Uterus (tissue), 2 donors: ENCODE measurements at regions not wholly inside any gene's neighbourhood (a gene's known extent, or its start where the extent isn't known, plus 50 kb on each side); places are given as distances from the start of the nearest gene placed in this dataset.

Experiments used
- POLR2A ChIP-seq, 2 donors: fragments of 450-650 bp; IDR thresholded peaks; one replicate each; pipeline ENCODE4 v1.6.1; 2016; ENCODE audit warnings: antibody characterized with exemption in 2 of 2, mild to moderate bottlenecking in 1 of 2, moderate library complexity in 1 of 2
- TF ChIP-seq, protein P1 (sequence below), 4 experiments: fragments of 200-600 bp in 2 of 4; fragments of 450-650 bp in 2 of 4; sonication (generic) in 2 of 4; IDR thresholded peaks; one replicate each; pipeline ENCODE4 v1.5.1; 2016 to 2019; ENCODE audit warnings: antibody characterized with exemption in 4 of 4, mild to moderate bottlenecking in 2 of 4, moderate library complexity in 1 of 4

DNA sequence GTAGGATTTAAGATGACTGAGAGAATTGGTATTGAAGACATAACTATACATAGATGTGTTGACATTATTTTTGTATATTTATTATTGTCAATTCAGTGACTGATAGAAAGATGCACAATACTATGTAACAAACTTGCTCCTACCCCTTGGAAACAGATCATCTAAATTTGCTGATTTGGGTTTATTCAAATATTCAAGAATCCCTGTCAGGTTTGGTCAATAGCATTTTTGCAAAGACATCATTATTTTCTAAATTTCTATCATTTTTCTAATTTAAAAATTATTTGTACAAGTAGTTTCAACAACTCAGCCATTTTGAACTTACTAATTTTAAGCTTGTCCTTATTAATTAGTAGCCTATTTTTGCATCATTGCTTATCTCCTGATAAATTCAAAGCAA is 1463.4 kb downstream of the SI start:
- TF ChIP-seq, protein P1, sequence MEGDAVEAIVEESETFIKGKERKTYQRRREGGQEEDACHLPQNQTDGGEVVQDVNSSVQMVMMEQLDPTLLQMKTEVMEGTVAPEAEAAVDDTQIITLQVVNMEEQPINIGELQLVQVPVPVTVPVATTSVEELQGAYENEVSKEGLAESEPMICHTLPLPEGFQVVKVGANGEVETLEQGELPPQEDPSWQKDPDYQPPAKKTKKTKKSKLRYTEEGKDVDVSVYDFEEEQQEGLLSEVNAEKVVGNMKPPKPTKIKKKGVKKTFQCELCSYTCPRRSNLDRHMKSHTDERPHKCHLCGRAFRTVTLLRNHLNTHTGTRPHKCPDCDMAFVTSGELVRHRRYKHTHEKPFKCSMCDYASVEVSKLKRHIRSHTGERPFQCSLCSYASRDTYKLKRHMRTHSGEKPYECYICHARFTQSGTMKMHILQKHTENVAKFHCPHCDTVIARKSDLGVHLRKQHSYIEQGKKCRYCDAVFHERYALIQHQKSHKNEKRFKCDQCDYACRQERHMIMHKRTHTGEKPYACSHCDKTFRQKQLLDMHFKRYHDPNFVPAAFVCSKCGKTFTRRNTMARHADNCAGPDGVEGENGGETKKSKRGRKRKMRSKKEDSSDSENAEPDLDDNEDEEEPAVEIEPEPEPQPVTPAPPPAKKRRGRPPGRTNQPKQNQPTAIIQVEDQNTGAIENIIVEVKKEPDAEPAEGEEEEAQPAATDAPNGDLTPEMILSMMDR (IDR thresholded peaks at IDR 0.05) = no peak
- TF ChIP-seq POLR2A (IDR thresholded peaks at IDR 0.05) = no peak
